Left lung (tissue), 4 donors: ENCODE measurements at regions not wholly inside any gene's neighbourhood (a gene's known extent, or its start where the extent isn't known, plus 50 kb on each side); places are given as distances from the start of the nearest gene placed in this dataset.

Experiments
- ATAC-seq: fragments of 200-7000 bp; cut with Tn5 transposase; one replicate; pipeline ENCODE4 v1.9.1; 2020; ENCODE audit warnings: moderate library complexity
- DNase-seq, 4 donors: peaks; one replicate each; pipeline ENCODE4 v3.0.0-alpha.2; 2013 to 2020
- H3K27ac ChIP-seq, 2 donors: fragments of 200-600 bp; sonication (generic) in 1 of 2; one replicate each; pipeline versions ENCODE4 v1.5.0 to v1.8.0; 2020 to 2021
- H3K27me3 ChIP-seq, 2 donors: fragments of 200-600 bp; sonication (generic) in 1 of 2; one replicate each; pipeline versions ENCODE4 v1.5.0 to v1.8.0; 2020 to 2021
- H3K36me3 ChIP-seq, 2 donors: fragments of 200-600 bp; sonication (generic) in 1 of 2; one replicate each; pipeline versions ENCODE4 v1.5.0 to v1.8.0; 2020 to 2021
- H3K4me1 ChIP-seq, 2 donors: fragments of 200-600 bp; one replicate each; pipeline ENCODE4 v1.8.0; 2021
- H3K4me3 ChIP-seq, 2 donors: fragments of 200-600 bp; sonication (generic) in 1 of 2; one replicate each; pipeline versions ENCODE4 v1.5.0 to v1.8.0; 2020 to 2021; ENCODE audit warnings: mild to moderate bottlenecking in 1 of 2
- H3K9me3 ChIP-seq, 2 donors: fragments of 200-600 bp; sonication (generic) in 1 of 2; one replicate each; pipeline versions ENCODE4 v1.5.0 to v1.8.0; 2020 to 2021
- CTCF ChIP-seq, 2 donors: fragments of 200-600 bp; sonication (generic) in 1 of 2; IDR thresholded peaks; one replicate each; pipeline versions ENCODE4 v1.5.0 to v1.8.0; 2021; ENCODE audit warnings: antibody characterized with exemption in 2 of 2
- intact Hi-C, 2 donors: fragments of 100-400 bp; cut with DNase I; formaldehyde crosslinking; loops; one replicate each; pipeline versions ENCODE4 v1.11.2 to v1.14.2; 2022
- donor health status: DM: no; HTN: yes; CAD: no.
- donor health status: DM: no; HTN: no; CAD: no.

GRCh38 chr3:159875116-159875515 is 113.5 kb upstream of the IL12A start:
- H3K9me3 ChIP-seq: no peaks in the 10 kb centered on the region
- no peak for ATAC-seq

GRCh38 chr3:159877924-159878323 is 110.7 kb upstream of the IL12A start:
- intact Hi-C loops: no loop called here
- TF ChIP-seq CTCF (IDR thresholded peaks at IDR 0.05): no peak
- H3K9me3 ChIP-seq: no peaks in the 10 kb centered on the region
- no peaks in the 10 kb centered on the region for H3K27me3 ChIP-seq
- peaks cover 5 to 30% of the 10 kb centered on the region in 2 donors for H3K4me1 ChIP-seq
- ATAC-seq (no peak), DNase-seq (no peak)
- H3K36me3 ChIP-seq: no peaks in the 10 kb centered on the region
- no peak overlapping the region for H3K27ac ChIP-seq
- H3K4me3 ChIP-seq: no peak overlapping the region

More at GRCh38 chr3:159875116-159875515, 113.5 kb upstream of the IL12A start:
- TF ChIP-seq CTCF (IDR thresholded peaks at IDR 0.05): no peak
- H3K4me1 ChIP-seq: peaks cover 10 to 32% of the 10 kb centered on the region in 2 donors
- no peaks in the 10 kb centered on the region for H3K27me3 ChIP-seq
- intact Hi-C loops: no loop called here
- no peaks in the 10 kb centered on the region for H3K36me3 ChIP-seq
- peak in 2 of 4 donors; percentile 54 to 58 for DNase-seq
- no peak overlapping the region for H3K27ac ChIP-seq
- no peak overlapping the region for H3K4me3 ChIP-seq

GRCh38 chr3:159879146-159879545 is 109.5 kb upstream of the IL12A start:
- Histone ChIP-seq H3K4me1 (peaks cover 3 to 32% of the 10 kb centered on the region in 2 donors), H3K27me3 (no peaks in the 10 kb centered on the region), H3K9me3 (no peaks in the 10 kb centered on the region), H3K4me3 (no peak overlapping the region), H3K36me3 (no peaks in the 10 kb centered on the region), H3K27ac (no peak overlapping the region)
- ATAC-seq (no peak), DNase-seq (no peak)
- TF ChIP-seq CTCF (IDR thresholded peaks at IDR 0.05): no peak
- intact Hi-C loops: no loop called here

GRCh38 chr3:159879598-159879997 is 109.0 kb upstream of the IL12A start:
- Histone ChIP-seq H3K4me3 (no peak overlapping the region), H3K36me3 (no peaks in the 10 kb centered on the region), H3K4me1 (peaks cover 3 to 30% of the 10 kb centered on the region in 2 donors), H3K9me3 (no peaks in the 10 kb centered on the region), H3K27ac (no peak overlapping the region), H3K27me3 (no peaks in the 10 kb centered on the region)
- TF ChIP-seq CTCF (IDR thresholded peaks at IDR 0.05): no peak
- no peak for ATAC-seq
- no peak for DNase-seq
- intact Hi-C loops: no loop called here

GRCh38 chr3:159881208-159881607 is 107.4 kb upstream of the IL12A start:
- Histone ChIP-seq H3K36me3 (no peaks in the 10 kb centered on the region), H3K4me1 (peaks cover 0 to 20% of the 10 kb centered on the region in 2 donors), H3K4me3 (no peak overlapping the region), H3K27me3 (no peaks in the 10 kb centered on the region), H3K27ac (no peak overlapping the region), H3K9me3 (no peaks in the 10 kb centered on the region)
- ATAC-seq (no peak), DNase-seq (no peak)
- TF ChIP-seq CTCF (IDR thresholded peaks at IDR 0.05): no peak
- intact Hi-C loops: loop anchor here in 1 of 2 donors (5.0 kb wide), 1 partner anchor 126 kb away; no protein-coding TSS in a partner anchor
